PFSK-1 (cell line): ENCODE measurements at regions not wholly inside any gene's neighbourhood (a gene's known extent, or its start where the extent isn't known, plus 50 kb on each side); places are given as distances from the start of the nearest gene placed in this dataset.

Source experiments
- FOXP2 ChIP-seq: optimal IDR thresholded peaks from 2 replicates; pipeline ENCODE3; 2011; ENCODE audit warnings: borderline replicate concordance, control low read depth, inconsistent platforms; ENCODE audit not compliant: insufficient read depth; ENCODE audit errors: extremely low read length, extremely low read depth
- POLR2AphosphoS5 ChIP-seq: IDR thresholded peaks from 2 replicates; pipeline ENCODE4 v1.6.1; 2012; ENCODE audit warnings: low read depth, mild to moderate bottlenecking, control low read depth, low read length, moderate library complexity
- REST ChIP-seq, 2 experiments: IDR thresholded peaks; 2 replicates each; pipeline versions ENCODE4 v1.6.1 to v1.8.0; 2011 to 2012; ENCODE audit warnings: low read depth in 2 of 2, low read length in 2 of 2, control low read depth in 1 of 2, inconsistent platforms in 1 of 2, mild to moderate bottlenecking in 1 of 2, moderate library complexity in 1 of 2; ENCODE audit not compliant: insufficient read depth in 1 of 2
- SIN3A ChIP-seq: IDR thresholded peaks from 2 replicates; pipeline ENCODE4 v1.6.1; 2012; ENCODE audit warnings: mild to moderate bottlenecking, low read length, moderate library complexity, borderline replicate concordance; ENCODE audit not compliant: insufficient read depth
- TAF1 ChIP-seq: IDR thresholded peaks from 2 replicates; pipeline ENCODE4 v1.6.1; 2012; ENCODE audit warnings: low read length, control low read depth, borderline replicate concordance; ENCODE audit not compliant: insufficient read depth

GRCh38 chr14:28488684-28489083 lies 277.9 kb upstream of the FOXG1 start:
- TF ChIP-seq TAF1 (no peak), REST (IDR thresholded peaks at IDR 0.05; ENCODE audit: insufficient read depth in 1 of 2, low read depth in 2 of 2, low read length in 2 of 2) (no peak), SIN3A (no peak), FOXP2 (no peak), POLR2AphosphoS5 (no peak)

- TF ChIP-seq REST (IDR thresholded peaks at IDR 0.05; ENCODE audit: insufficient read depth in 1 of 2, low read depth in 2 of 2, low read length in 2 of 2), result no peak
- TF ChIP-seq SIN3A, result no peak
- no peak for TF ChIP-seq POLR2AphosphoS5
- no peak for TF ChIP-seq FOXP2
- no peak for TF ChIP-seq TAF1
These were observed 273.1 kb upstream of the FOXG1 start for GRCh38 chr14:28493516-28493915.

- TF ChIP-seq REST (IDR thresholded peaks at IDR 0.05; ENCODE audit: insufficient read depth in 1 of 2, low read depth in 2 of 2, low read length in 2 of 2) (no peak), FOXP2 (no peak), TAF1 (no peak), POLR2AphosphoS5 (no peak), SIN3A (no peak)
These were observed 272.4 kb upstream of the FOXG1 start for GRCh38 chr14:28494196-28494595.

- TF ChIP-seq SIN3A, result no peak
These were observed 270.2 kb upstream of the FOXG1 start for GRCh38 chr14:28496364-28496763.

GRCh38 chr14:28502517-28502916 lies 264.1 kb upstream of the FOXG1 start:
- TF ChIP-seq REST (IDR thresholded peaks at IDR 0.05; ENCODE audit: insufficient read depth in 1 of 2, low read depth in 2 of 2, low read length in 2 of 2) (no peak), SIN3A (no peak), FOXP2 (no peak), TAF1 (no peak), POLR2AphosphoS5 (no peak)
